HG02763 (cell line): ENCODE measurements at regions not wholly inside any gene's neighbourhood (a gene's known extent, or its start where the extent isn't known, plus 50 kb on each side); places are given as distances from the start of the nearest gene placed in this dataset.
"Not testable (repeated sequence)": the region's sequence is repeated elsewhere in the genome, so short reads cannot be mapped to it uniquely, and the experiment has no call there.

Experiments
- ATAC-seq: cut with Tn5 transposase; IDR thresholded peaks from one replicate; pipeline ENCODE4 v1.9.1; 2021; ENCODE audit warnings: mild to moderate bottlenecking, moderate library complexity; ENCODE audit not compliant: unreplicated experiment

GRCh38 chr7:66535414-66536329, 93.0 kb upstream of the KCTD7 start:
- ATAC-seq, result no peak

DNA sequence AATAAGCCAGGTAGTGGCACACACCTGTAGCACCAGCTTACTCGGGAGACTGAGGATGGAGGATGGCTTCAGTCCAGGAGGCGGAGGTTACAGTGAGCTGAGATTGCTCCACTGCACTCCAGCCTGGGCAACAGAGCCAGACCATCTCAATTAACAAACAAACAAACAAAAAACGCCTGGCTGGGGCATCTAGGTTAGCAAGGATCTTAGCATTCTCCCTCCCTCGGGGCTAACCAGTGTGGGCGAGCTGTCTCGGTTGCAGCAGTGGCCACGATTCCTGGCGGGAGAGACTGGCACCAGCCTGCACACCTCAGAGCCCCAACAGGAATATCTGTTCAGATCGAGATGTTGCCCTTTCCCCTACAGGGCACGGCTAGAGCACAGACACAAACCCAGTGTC, 91.3 kb upstream of the KCTD7 start:
- no peak for ATAC-seq

DNA sequence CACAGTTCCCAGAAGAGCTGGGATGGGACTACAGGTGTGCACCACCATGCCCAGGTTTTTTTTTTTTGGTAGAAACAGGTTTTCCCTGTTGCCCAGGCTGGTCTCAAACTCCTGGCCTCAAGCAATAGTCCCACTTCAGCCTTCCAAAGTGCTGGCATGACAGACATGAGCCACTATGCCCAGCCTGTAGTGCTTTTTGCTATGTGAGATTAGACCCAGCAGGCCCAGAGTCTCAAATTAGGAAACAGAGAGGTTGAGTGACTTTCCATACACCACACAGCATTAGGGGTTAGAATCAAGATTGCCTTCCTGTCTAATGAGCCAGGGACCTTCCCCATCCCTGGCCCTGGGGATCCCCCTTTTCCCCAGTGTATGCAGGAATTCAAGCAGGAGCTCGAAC, 90.8 kb upstream of the KCTD7 start:
- ATAC-seq, result no peak

DNA sequence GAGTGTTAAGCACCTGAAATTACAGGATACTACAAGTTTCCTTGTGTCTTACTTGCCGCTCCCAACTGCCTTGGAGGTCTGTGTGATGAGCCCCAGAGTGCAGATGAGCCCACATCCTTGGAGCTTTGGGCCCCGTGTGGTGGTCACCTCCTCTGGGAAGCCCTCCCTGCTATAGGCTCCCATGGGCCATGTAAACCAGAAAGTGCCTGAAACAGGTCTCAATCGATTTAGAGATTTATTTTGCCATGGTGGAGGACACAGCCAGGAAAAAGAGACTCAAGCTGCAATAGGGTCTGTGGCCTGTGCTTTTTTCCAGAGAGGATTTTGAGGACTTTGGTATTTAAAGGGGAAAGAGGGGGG, 89.4 kb upstream of the KCTD7 start:
- no peak for ATAC-seq

- ATAC-seq, result no peak
Measured at GRCh38 chr7:66539902-66540375, 88.7 kb upstream of the KCTD7 start.

DNA sequence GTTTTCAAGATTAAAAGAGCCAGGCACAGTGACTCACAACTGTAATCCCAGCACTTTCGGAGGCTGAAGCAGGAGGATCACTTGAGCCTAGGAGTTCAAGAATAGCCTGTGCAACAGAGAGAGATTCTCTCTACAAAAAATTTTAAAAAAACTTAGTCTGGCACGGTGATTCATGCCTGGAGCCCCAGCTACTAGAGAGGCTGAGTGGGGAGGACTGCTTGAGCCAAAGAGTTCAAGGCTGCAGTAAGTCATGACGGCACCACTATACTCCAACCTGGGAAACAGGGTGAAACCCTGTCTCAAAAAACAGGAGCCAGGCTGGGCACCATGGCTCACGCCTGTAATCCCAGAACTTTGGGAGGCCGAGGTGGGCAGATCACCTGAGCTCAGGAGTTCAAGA, 86.6 kb upstream of the KCTD7 start:
- no peak for ATAC-seq

DNA sequence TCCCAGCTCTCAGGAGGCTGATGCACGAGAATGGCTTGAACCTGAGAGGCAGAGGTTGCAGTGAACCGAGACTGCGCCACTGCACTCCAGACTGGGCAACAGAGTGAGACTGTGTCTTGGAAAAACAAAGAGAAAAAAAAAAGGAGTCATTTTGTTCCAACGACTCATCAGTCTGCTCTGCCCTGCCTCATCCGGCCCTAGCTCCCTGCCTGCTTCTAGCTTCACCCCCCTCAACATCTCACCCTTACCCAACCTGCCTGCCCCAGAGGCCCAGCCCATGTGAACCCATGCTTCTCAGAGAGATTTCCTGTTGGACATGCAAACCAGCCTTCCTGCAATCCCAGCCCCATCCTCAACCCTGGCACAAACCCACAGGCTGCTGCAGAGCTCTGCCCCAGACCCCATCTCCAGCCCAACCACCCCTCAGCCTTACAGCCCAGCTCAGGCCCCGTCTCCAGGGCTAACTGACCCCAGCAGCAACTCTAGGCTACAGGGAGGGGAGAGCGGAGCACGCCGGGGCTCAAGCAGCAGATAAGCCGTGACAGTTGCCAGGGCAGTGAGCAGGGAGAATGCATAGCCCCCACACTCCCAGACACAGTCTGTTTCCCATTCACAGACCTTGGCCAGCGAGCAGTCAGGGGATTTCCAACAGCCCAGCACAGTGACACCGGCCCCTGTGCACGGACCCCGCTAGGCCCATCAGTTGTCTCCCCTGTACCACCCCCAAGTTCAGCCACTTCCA, 86.0 kb upstream of the KCTD7 start:
- ATAC-seq, result no peak

DNA sequence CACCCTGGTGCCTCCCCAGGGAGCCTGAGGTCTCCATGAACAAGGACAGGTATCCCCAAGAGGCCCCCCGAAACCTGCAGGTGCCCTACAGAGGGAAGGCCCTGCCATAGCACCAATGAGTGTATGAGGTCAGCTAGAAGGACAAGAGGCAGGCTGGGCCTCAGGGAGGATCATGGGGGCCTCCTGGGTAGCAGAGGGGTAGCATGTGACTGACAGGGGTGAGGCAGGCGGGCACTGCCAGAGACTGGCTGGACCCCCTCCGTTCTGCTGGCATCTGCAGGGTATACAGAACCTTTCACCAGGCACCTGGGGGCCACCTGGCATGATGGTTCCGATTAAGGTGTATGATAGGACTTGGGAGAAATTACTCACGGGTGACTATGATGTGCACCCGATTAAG, 79.2 kb upstream of the KCTD7 start:
- no peak for ATAC-seq

GRCh38 chr7:66553001-66553400, 75.7 kb upstream of the KCTD7 start:
- ATAC-seq, result no peak

- not testable (repeated sequence) for ATAC-seq
Measured at GRCh38 chr7:66553675-66554074, 75.0 kb upstream of the KCTD7 start.

GRCh38 chr7:66554291-66554690, 74.4 kb upstream of the KCTD7 start:
- not testable (repeated sequence) for ATAC-seq

DNA sequence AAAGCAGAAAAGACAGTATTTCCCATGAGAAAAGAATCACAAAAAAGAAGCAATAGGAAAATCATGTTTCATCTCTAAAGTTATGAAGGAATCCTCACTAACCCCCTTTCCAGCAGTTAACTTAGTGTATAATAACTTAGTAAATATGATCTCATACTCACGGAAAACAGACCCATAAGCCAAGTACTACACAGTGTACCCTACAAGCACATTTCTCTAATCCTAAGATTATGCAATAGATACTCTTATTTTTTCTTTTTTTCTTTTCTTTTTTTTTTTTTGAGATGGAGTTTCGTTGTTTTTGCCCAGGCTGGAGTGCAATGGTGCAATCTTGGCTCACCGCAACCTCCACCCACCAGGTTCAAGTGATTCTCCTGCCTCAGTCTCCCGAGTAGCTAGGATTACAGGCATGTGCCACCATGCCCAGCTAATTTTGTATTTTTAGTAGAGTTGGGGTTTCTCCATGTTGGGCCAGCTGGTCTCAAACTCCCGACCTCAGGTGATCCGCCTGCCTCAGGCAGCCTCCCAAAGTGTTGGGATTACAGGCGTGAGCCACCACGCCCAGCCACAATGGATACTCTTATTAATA, 73.7 kb upstream of the KCTD7 start:
- ATAC-seq, result not testable (repeated sequence)

- ATAC-seq, result no peak
Measured at GRCh38 chr7:66556177-66556548, 72.5 kb upstream of the KCTD7 start.

GRCh38 chr7:66556549-66557213, 72.0 kb upstream of the KCTD7 start:
- no peak for ATAC-seq

- peak; percentile 71 for ATAC-seq
Measured at GRCh38 chr7:66557214-66558200, 71.2 kb upstream of the KCTD7 start.

GRCh38 chr7:66558201-66558641, 70.5 kb upstream of the KCTD7 start:
- no peak for ATAC-seq

- ATAC-seq, result no peak
Measured at GRCh38 chr7:66558660-66559465, 69.8 kb upstream of the KCTD7 start.

GRCh38 chr7:66564045-66564444, 64.6 kb upstream of the KCTD7 start:
- no peak for ATAC-seq

DNA sequence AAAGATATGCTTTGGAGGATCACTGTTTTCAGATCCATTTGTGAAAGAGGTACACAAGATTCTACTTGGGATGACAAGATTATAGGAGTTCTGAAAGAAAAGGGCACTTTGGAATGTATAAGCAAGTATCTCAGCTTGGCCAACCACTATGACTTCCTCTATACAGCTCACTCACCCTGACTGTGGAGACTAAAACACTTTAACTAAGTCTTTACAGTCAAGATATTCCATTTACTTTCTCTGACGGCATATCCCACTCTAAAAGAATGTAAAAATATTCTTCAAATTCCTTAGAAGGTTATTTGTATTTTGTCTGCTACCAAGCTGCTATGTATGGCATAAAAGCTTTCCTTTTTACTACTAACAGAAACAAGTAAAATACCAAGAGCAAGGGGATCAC, 58.5 kb upstream of the KCTD7 start:
- not testable (repeated sequence) for ATAC-seq
